Transverse colon (tissue), 4 donors: ENCODE measurements at regions not wholly inside any gene's neighbourhood (a gene's known extent, or its start where the extent isn't known, plus 50 kb on each side); places are given as distances from the start of the nearest gene placed in this dataset.

Source experiments
- DNase-seq: peaks from one replicate; pipeline ENCODE4 v3.0.0-alpha.2; 2019
- H3K27ac ChIP-seq, 4 donors: fragments of 200-600 bp; sonication (generic); 2 replicates each; pipeline ENCODE4 v1.5.1; 2016 to 2018; ENCODE audit warnings: inconsistent platforms in 4 of 4
- H3K27me3 ChIP-seq: fragments of 200-600 bp; sonication (generic); 2 replicates; pipeline ENCODE4 v1.5.1; 2017; ENCODE audit warnings: inconsistent platforms
- H3K36me3 ChIP-seq, 4 donors: fragments of 200-600 bp; sonication (generic); 2 replicates each; pipeline ENCODE4 v1.5.1; 2017 to 2019; ENCODE audit warnings: inconsistent platforms in 4 of 4
- H3K4me1 ChIP-seq, 4 donors: fragments of 200-600 bp; sonication (generic); 2 replicates each; pipeline ENCODE4 v1.5.1; 2017 to 2020; ENCODE audit warnings: inconsistent platforms in 4 of 4
- H3K4me3 ChIP-seq, 4 donors: fragments of 200-600 bp; sonication (generic); 1 replicate in 1 of 4; 2 replicates in 3 of 4; pipeline versions ENCODE4 v1.5.1 to v1.6.1; 2017 to 2019; ENCODE audit warnings: inconsistent platforms in 4 of 4
- H3K9me3 ChIP-seq, 2 donors: fragments of 200-600 bp; sonication (generic); 2 replicates each; pipeline ENCODE4 v1.5.1; 2017 to 2019; ENCODE audit warnings: inconsistent platforms in 2 of 2
- EP300 ChIP-seq: sonication (generic); formaldehyde crosslinking; IDR thresholded peaks from one replicate; pipeline ENCODE4 v1.6.1; 2017; ENCODE audit warnings: antibody characterized with exemption, low read depth
- POLR2A ChIP-seq: fragments of 450-650 bp; IDR thresholded peaks from one replicate; pipeline ENCODE4 v1.6.1; 2016; ENCODE audit warnings: antibody characterized with exemption, mild to moderate bottlenecking, moderate library complexity
- POLR2AphosphoS5 ChIP-seq, 3 donors: sonication (generic); formaldehyde crosslinking; IDR thresholded peaks; one replicate each; pipeline ENCODE4 v1.6.1; 2016; ENCODE audit warnings: antibody characterized with exemption in 3 of 3
- WGBS, 2 donors: methylation state at CpG; one replicate each; pipeline ENCODE4 v1.1.5; 2018; ENCODE audit warnings: low coverage in 1 of 2; 5-methylcytosine and 5-hydroxymethylcytosine counted together
- in situ Hi-C, 4 donors: fragments of 200-750 bp; cut with MboI; loops; one replicate each; pipeline versions ENCODE4 v1.15.0 to v1.15.1; 2017; ENCODE audit warnings: low sequenced_read_pairs in 3 of 4, low pct_ligation_motif_present in 1 of 4, low pct_unique_long_range_greater_than_20kb in 1 of 4
- intact Hi-C: fragments of 100-400 bp; cut with DNase I; formaldehyde crosslinking; loops from one replicate; pipeline ENCODE4 v1.15.1; 2023; ENCODE audit warnings: low total_unique reads
- TF ChIP-seq, protein P1 (sequence below), 5 experiments: fragments of 200-600 bp in 3 of 5; fragments of 450-650 bp in 2 of 5; sonication (generic) in 3 of 5; IDR thresholded peaks; 1 replicate in 2 of 5; 2 replicates in 3 of 5; pipeline ENCODE4 v1.5.1; 2016 to 2017; ENCODE audit warnings: antibody characterized with exemption in 5 of 5, inconsistent platforms in 3 of 5, mild to moderate bottlenecking in 2 of 5, moderate library complexity in 1 of 5

DNA sequence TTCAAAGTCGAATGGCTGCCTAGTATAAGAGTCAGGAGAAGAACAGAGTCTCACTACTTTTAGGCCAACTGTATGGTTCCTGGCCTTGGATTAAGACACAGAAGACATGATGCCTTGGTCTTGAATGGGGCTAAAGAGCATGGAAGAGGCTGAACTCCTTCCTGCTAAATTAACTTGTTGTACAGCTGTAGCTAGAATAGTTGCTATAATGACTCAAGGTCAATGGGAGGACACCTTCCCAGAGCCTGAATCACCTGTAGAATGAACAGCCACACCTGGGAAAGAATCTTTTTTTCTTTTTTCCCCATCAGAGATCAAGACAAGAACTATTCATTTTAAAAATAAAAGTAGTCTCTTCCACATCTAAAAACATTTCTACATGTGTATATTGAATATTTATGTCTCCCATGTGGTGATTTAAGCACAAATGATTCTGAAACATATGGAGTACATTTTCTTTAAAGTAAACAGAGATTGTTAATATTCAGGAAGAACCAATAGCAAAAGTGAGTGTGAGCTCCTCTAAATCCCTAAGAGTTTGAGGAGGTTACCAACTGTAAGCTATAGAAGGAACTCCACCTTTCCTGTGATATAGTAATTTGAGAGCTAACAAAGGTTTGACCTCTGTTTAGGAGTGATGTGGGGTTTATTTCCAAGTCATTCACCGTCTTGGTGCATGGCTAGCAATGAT, 191.3 kb downstream of the TGFB2 start:
- no peak for TF ChIP-seq EP300
- no peak for TF ChIP-seq POLR2A
- no peak for TF ChIP-seq POLR2AphosphoS5 (IDR thresholded peaks at IDR 0.05)
- TF ChIP-seq, protein P1, sequence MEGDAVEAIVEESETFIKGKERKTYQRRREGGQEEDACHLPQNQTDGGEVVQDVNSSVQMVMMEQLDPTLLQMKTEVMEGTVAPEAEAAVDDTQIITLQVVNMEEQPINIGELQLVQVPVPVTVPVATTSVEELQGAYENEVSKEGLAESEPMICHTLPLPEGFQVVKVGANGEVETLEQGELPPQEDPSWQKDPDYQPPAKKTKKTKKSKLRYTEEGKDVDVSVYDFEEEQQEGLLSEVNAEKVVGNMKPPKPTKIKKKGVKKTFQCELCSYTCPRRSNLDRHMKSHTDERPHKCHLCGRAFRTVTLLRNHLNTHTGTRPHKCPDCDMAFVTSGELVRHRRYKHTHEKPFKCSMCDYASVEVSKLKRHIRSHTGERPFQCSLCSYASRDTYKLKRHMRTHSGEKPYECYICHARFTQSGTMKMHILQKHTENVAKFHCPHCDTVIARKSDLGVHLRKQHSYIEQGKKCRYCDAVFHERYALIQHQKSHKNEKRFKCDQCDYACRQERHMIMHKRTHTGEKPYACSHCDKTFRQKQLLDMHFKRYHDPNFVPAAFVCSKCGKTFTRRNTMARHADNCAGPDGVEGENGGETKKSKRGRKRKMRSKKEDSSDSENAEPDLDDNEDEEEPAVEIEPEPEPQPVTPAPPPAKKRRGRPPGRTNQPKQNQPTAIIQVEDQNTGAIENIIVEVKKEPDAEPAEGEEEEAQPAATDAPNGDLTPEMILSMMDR (IDR thresholded peaks at IDR 0.05), result no peak
- H3K27ac ChIP-seq, result no peak overlapping the region
- H3K27me3 ChIP-seq, result no peaks in the 10 kb centered on the region
- in situ Hi-C loops (no loop called here), intact Hi-C loops (no loop called here)
- DNase-seq, result no peak
- H3K9me3 ChIP-seq, result no peaks in the 10 kb centered on the region
- 54 to 79% methylated on average over 2 of the region's 2 CpGs for WGBS, 2 donors
- H3K4me3 ChIP-seq, result no peak overlapping the region
- H3K4me1 ChIP-seq, result no peaks in the 10 kb centered on the region
- H3K36me3 ChIP-seq, result no peaks in the 10 kb centered on the region

DNA sequence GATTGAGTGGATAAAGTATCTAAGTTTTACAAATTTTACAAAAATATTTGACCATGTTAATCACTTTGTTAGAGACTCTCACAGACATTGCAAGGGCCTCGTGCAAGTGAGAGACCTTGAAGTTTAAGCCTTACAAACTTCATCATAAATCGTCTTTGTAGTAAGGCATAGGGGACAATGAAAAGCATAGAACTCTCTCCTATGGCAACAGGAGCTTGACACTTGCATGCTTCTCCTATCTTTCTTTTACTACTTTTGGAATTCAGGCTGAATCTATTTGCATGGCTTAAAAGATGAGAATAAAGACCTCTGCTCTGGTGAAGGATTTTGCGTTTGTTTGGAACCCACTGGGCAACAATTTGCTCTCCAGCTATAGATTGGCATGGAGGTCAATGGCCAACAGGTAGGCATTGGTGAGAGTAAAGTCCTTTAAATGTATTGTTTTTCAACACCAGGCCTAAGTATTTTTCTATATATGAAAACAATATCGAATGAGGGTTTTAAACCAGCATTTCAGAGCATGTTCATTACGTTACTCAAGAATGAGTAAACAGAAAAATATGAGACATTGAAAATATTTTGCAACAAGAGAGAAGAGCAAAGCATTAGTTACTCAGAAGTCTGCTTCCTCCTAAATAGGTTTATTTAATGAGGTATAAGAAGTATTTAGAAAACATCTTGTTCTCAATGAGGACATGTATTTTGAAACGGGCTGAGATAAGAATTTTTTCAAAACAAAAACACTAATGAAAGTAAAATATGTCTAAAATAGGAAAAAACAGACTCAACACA, 192.2 kb downstream of the TGFB2 start:
- intact Hi-C loops (no loop called here), in situ Hi-C loops (no loop called here)
- Histone ChIP-seq H3K36me3 (no peaks in the 10 kb centered on the region), H3K4me3 (no peak overlapping the region), H3K27ac (no peak overlapping the region), H3K4me1 (no peaks in the 10 kb centered on the region), H3K9me3 (no peaks in the 10 kb centered on the region), H3K27me3 (no peaks in the 10 kb centered on the region)
- no peak for TF ChIP-seq POLR2AphosphoS5 (IDR thresholded peaks at IDR 0.05)
- TF ChIP-seq POLR2A, result no peak
- no peak for TF ChIP-seq EP300
- TF ChIP-seq, protein P1 (IDR thresholded peaks at IDR 0.05), result no peak
- 69 to 74% methylated on average over 4 to 6 of the region's 6 CpGs for WGBS, 2 donors
- no peak for DNase-seq

GRCh38 chr1:218538341-218538740, 193.2 kb downstream of the TGFB2 start:
- TF ChIP-seq, protein P1 (IDR thresholded peaks at IDR 0.05), result no peak
- no peak for TF ChIP-seq POLR2AphosphoS5 (IDR thresholded peaks at IDR 0.05)
- no peak for TF ChIP-seq POLR2A
- TF ChIP-seq EP300, result no peak
- intact Hi-C loops, result no loop called here
- in situ Hi-C loops, result no loop called here
- Histone ChIP-seq H3K27me3 (no peaks in the 10 kb centered on the region), H3K4me1 (no peaks in the 10 kb centered on the region), H3K36me3 (no peaks in the 10 kb centered on the region), H3K9me3 (no peaks in the 10 kb centered on the region), H3K4me3 (no peak overlapping the region), H3K27ac (no peak overlapping the region)
- DNase-seq, result no peak
- 50% methylated on average over 2 of the region's 2 CpGs; no CpG with 5 or more reads in 1 of the 2 donors for WGBS, 2 donors

- H3K4me3 ChIP-seq, result no peak overlapping the region
- TF ChIP-seq POLR2A (no peak), EP300 (no peak), POLR2AphosphoS5 (IDR thresholded peaks at IDR 0.05) (no peak)
- TF ChIP-seq, protein P1 (IDR thresholded peaks at IDR 0.05), result no peak
- in situ Hi-C loops (no loop called here), intact Hi-C loops (no loop called here)
- no peak overlapping the region for H3K27ac ChIP-seq
- no peaks in the 10 kb centered on the region for H3K27me3 ChIP-seq
- no peak for DNase-seq
- no peaks in the 10 kb centered on the region for H3K9me3 ChIP-seq
- WGBS, 2 donors, result 93 to 97% methylated on average over 1 of the region's 1 CpG
- no peaks in the 10 kb centered on the region for H3K4me1 ChIP-seq
- H3K36me3 ChIP-seq, result no peaks in the 10 kb centered on the region
Observed at GRCh38 chr1:218546314-218546713, 201.2 kb downstream of the TGFB2 start.
